IgD-negative memory B cell (primary cell): ENCODE measurements at regions not wholly inside any gene's neighbourhood (a gene's known extent, or its start where the extent isn't known, plus 50 kb on each side); places are given as distances from the start of the nearest gene placed in this dataset.
"Not testable (repeated sequence)": the region's sequence is repeated elsewhere in the genome, so short reads cannot be mapped to it uniquely, and the experiment has no call there.

Experiments used
- H3K27ac Mint-ChIP-seq, 3 donors: one replicate each; pipeline ENCODE4 v1.8.0; 2020 to 2022; ENCODE audit warnings: mild to moderate bottlenecking in 3 of 3, mixed read lengths in 3 of 3, moderate library complexity in 1 of 3
- H3K27me3 Mint-ChIP-seq: one replicate; pipeline ENCODE4 v1.8.0; 2021; ENCODE audit warnings: mixed read lengths
- H3K36me3 Mint-ChIP-seq: one replicate; pipeline ENCODE4 v1.8.0; 2020; ENCODE audit warnings: mild to moderate bottlenecking, mixed read lengths
- H3K4me1 Mint-ChIP-seq, 3 donors: one replicate each; pipeline ENCODE4 v1.8.0; 2020 to 2022; ENCODE audit warnings: mixed read lengths in 3 of 3, mild to moderate bottlenecking in 1 of 3
- H3K4me3 Mint-ChIP-seq, 4 donors: one replicate each; pipeline ENCODE4 v1.8.0; 2020 to 2022; ENCODE audit warnings: mild to moderate bottlenecking in 4 of 4, mixed read lengths in 4 of 4, moderate library complexity in 3 of 4
- H3K9me3 Mint-ChIP-seq, 3 donors: one replicate each; pipeline ENCODE4 v1.8.0; 2020 to 2021; ENCODE audit warnings: mixed read lengths in 3 of 3, mild to moderate bottlenecking in 1 of 3

DNA sequence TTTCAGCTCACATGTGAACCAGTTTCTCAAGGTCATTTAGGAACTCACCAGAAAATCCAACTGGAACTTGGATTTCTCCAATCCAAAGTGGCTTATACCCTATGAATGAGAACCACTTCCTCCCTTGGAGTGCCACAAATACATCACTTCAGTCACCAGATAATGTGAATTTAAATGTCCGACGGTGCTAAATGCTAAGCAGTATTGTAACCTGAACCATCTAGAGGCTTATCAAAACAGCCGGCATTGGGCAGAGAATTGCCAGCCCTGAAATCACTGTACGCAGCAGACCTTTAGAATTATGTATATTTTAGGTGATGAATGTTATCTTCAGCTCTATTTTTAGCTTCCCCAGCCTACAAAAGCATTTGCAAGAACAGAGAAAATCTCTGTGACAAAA lies 76.8 kb upstream of the COX20 start:
- peaks cover 0 to 3% (median 3%) of the 10 kb centered on the region in 3 donors for H3K4me1 Mint-ChIP-seq
- no peak overlapping the region for H3K27ac Mint-ChIP-seq
- H3K27me3 Mint-ChIP-seq, result peaks cover 3% of the 10 kb centered on the region
- peaks cover 3 to 6% (median 3%) of the 10 kb centered on the region in 3 donors for H3K9me3 Mint-ChIP-seq
- H3K36me3 Mint-ChIP-seq, result peaks cover 1% of the 10 kb centered on the region
- no peak overlapping the region for H3K4me3 Mint-ChIP-seq

- peaks cover 3 to 6% (median 3%) of the 10 kb centered on the region in 3 donors for H3K9me3 Mint-ChIP-seq
- H3K27me3 Mint-ChIP-seq, result peaks cover 3% of the 10 kb centered on the region
Measured at GRCh38 chr1:244759158-244759557, 76.3 kb upstream of the COX20 start.

GRCh38 chr1:244760471-244760870 lies 75.0 kb upstream of the COX20 start:
- Mint-ChIP-seq H3K27me3 (peaks cover 6% of the 10 kb centered on the region), H3K36me3 (peaks cover 1% of the 10 kb centered on the region), H3K4me3 (no peak overlapping the region), H3K4me1 (peaks cover 0 to 3% (median 3%) of the 10 kb centered on the region in 3 donors), H3K9me3 (peaks cover 3 to 6% (median 5%) of the 10 kb centered on the region in 3 donors), H3K27ac (no peak overlapping the region)

More at GRCh38 chr1:244759158-244759557, 76.3 kb upstream of the COX20 start:
- peaks cover 0 to 3% (median 3%) of the 10 kb centered on the region in 3 donors for H3K4me1 Mint-ChIP-seq
- H3K36me3 Mint-ChIP-seq, result peaks cover 1% of the 10 kb centered on the region
- no peak overlapping the region for H3K4me3 Mint-ChIP-seq
- no peak overlapping the region for H3K27ac Mint-ChIP-seq

GRCh38 chr1:244761279-244761678 lies 74.2 kb upstream of the COX20 start:
- peaks cover 8% of the 10 kb centered on the region for H3K27me3 Mint-ChIP-seq
- peaks cover 0 to 3% (median 3%) of the 10 kb centered on the region in 3 donors for H3K4me1 Mint-ChIP-seq
- peaks cover 3 to 6% (median 5%) of the 10 kb centered on the region in 3 donors for H3K9me3 Mint-ChIP-seq
- peaks cover 1% of the 10 kb centered on the region for H3K36me3 Mint-ChIP-seq
- H3K4me3 Mint-ChIP-seq, result no peak overlapping the region
- H3K27ac Mint-ChIP-seq, result no peak overlapping the region

- Mint-ChIP-seq H3K36me3 (peaks cover 3% of the 10 kb centered on the region), H3K27me3 (peaks cover 8% of the 10 kb centered on the region), H3K9me3 (peaks cover 6 to 13% (median 7%) of the 10 kb centered on the region in 3 donors), H3K4me1 (peaks cover 0 to 3% (median 3%) of the 10 kb centered on the region in 3 donors), H3K4me3 (no peak overlapping the region), H3K27ac (no peak overlapping the region)
Measured at GRCh38 chr1:244762629-244763028, 72.8 kb upstream of the COX20 start.

DNA sequence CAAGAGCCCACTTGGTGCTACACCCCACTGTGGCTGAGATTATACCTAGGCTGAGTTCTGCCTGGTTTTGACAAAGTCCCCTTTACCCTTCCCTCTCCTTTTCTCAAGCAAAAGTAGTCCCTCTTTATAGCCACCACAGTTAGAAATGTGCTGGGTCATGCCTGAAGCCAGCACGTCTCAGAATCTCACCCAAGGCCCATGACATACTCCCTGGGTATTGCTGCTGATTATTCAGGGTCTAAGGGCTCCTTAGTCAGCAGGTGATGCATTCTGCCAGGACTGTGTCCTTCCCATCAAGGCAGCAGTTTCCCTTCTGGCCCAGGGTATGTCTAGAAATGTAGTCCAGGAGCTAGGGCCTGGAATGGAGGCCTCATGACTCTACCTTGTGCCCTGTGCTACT lies 67.3 kb upstream of the COX20 start:
- Mint-ChIP-seq H3K9me3 (peaks cover 0 to 13% (median 3%) of the 10 kb centered on the region in 3 donors), H3K4me3 (no peak overlapping the region), H3K27me3 (peaks cover 10% of the 10 kb centered on the region), H3K27ac (no peak overlapping the region), H3K36me3 (peaks cover 2% of the 10 kb centered on the region), H3K4me1 (no peaks in the 10 kb centered on the region)

- Mint-ChIP-seq H3K4me3 (no peak overlapping the region), H3K36me3 (peaks cover 2% of the 10 kb centered on the region), H3K27ac (no peak overlapping the region), H3K27me3 (peaks cover 13% of the 10 kb centered on the region), H3K9me3 (peaks cover 0 to 13% (median 3%) of the 10 kb centered on the region in 3 donors), H3K4me1 (no peaks in the 10 kb centered on the region)
Measured at GRCh38 chr1:244768804-244769203, 66.7 kb upstream of the COX20 start.

DNA sequence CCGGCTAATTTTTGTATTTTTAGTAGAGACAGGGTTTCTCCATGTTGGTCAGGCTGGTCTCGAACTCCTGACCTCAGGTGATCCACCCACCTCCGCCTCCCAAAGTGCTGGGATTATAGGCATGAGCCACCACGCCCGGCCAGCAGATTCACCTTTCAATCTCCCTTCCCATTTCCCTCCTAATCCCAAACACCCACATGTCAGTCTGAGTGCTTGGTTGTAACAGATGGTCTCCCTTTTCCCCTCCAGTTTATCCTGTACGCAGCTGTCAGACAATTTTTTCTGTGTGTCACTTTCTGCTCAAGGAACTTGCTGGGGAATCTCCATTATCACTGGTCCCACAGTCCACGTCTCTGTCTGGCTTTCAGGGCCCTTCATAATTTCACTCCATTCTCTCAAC lies 64.9 kb upstream of the COX20 start:
- peaks cover 10% of the 10 kb centered on the region for H3K27me3 Mint-ChIP-seq
- H3K4me1 Mint-ChIP-seq, H3K36me3 Mint-ChIP-seq, H3K4me3 Mint-ChIP-seq: not testable (repeated sequence)
- H3K27ac Mint-ChIP-seq, result peak overlapping the region in 1 of 3 donors; percentile 92
- H3K9me3 Mint-ChIP-seq, result peaks cover 0 to 10% (median 3%) of the 10 kb centered on the region in 3 donors

DNA sequence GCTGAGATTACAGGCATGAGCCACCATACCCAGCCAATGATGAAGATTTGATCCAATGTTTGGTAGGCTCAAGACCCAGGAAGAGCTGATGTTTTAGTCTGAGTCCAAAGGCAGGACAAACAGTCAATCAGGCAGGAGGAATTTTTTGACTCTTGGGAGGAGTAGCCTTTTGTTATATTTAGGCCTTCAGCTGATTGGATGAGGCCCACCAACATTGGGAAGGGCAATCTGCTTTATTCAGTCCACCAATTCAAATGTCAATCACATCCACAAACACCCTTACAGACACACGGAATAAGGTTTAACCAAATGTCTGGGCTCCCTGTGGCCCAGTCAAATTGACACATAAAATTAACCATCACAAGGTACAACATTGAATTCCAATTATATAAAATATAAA lies 61.9 kb upstream of the COX20 start:
- Mint-ChIP-seq H3K36me3 (no peaks in the 10 kb centered on the region), H3K4me3 (no peak overlapping the region), H3K27me3 (peaks cover 8% of the 10 kb centered on the region), H3K9me3 (peaks cover 0 to 2% (median 0%) of the 10 kb centered on the region in 3 donors), H3K4me1 (no peaks in the 10 kb centered on the region), H3K27ac (peak overlapping the region in 1 of 3 donors; percentile 63)

DNA sequence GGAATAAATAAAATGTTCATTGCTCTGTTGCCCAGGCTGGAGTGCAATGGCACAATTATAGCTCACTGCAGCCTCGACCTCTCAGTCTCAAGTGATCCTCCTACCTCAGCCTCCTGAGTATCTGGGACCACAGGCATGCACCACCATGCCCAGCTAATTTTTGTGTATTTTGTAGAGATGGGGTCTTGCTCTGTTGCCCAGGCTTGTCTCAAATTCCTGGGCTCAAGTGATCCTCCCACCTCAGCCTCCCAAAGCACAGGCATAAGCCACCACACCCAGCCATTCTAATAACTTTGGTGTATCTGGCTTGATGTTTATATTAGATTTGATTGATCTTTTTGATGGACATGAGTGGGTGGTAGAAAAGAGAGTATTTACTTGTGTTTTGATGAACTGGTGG lies 58.7 kb upstream of the COX20 start:
- H3K4me3 Mint-ChIP-seq, H3K9me3 Mint-ChIP-seq, H3K36me3 Mint-ChIP-seq, H3K27ac Mint-ChIP-seq, H3K27me3 Mint-ChIP-seq, H3K4me1 Mint-ChIP-seq: not testable (repeated sequence)

GRCh38 chr1:244778344-244778743 lies 57.1 kb upstream of the COX20 start:
- no peak overlapping the region for H3K27ac Mint-ChIP-seq
- H3K4me3 Mint-ChIP-seq, result no peak overlapping the region
- H3K36me3 Mint-ChIP-seq, result no peaks in the 10 kb centered on the region
- H3K9me3 Mint-ChIP-seq, result no peaks in the 10 kb centered on the region
- H3K27me3 Mint-ChIP-seq, result peaks cover 3% of the 10 kb centered on the region
- no peaks in the 10 kb centered on the region for H3K4me1 Mint-ChIP-seq

- Mint-ChIP-seq H3K36me3 (no peaks in the 10 kb centered on the region), H3K4me1 (no peaks in the 10 kb centered on the region), H3K27me3 (peaks cover 1% of the 10 kb centered on the region), H3K27ac (no peak overlapping the region), H3K4me3 (no peak overlapping the region), H3K9me3 (no peaks in the 10 kb centered on the region)
Measured at GRCh38 chr1:244779410-244779809, 56.0 kb upstream of the COX20 start.

GRCh38 chr1:244780311-244780710 lies 55.1 kb upstream of the COX20 start:
- Mint-ChIP-seq H3K4me1 (no peaks in the 10 kb centered on the region), H3K9me3 (no peaks in the 10 kb centered on the region), H3K27ac (no peak overlapping the region), H3K27me3 (peaks cover 1% of the 10 kb centered on the region), H3K4me3 (peak overlapping the region in 1 of 4 donors; percentile 81), H3K36me3 (no peaks in the 10 kb centered on the region)

- Mint-ChIP-seq H3K27ac (no peak overlapping the region), H3K27me3 (peaks cover 1% of the 10 kb centered on the region), H3K9me3 (no peaks in the 10 kb centered on the region), H3K4me3 (no peak overlapping the region), H3K4me1 (no peaks in the 10 kb centered on the region), H3K36me3 (no peaks in the 10 kb centered on the region)
Measured at GRCh38 chr1:244782056-244782455, 53.4 kb upstream of the COX20 start.

- Mint-ChIP-seq H3K27ac (no peak overlapping the region), H3K4me3 (no peak overlapping the region), H3K36me3 (no peaks in the 10 kb centered on the region), H3K27me3 (peaks cover 1% of the 10 kb centered on the region), H3K4me1 (no peaks in the 10 kb centered on the region), H3K9me3 (no peaks in the 10 kb centered on the region)
Measured at GRCh38 chr1:244783138-244783537, 52.3 kb upstream of the COX20 start.
